BLaER1 (cell line): ENCODE measurements at regions not wholly inside any gene's neighbourhood (a gene's known extent, or its start where the extent isn't known, plus 50 kb on each side); places are given as distances from the start of the nearest gene placed in this dataset.
A peak's percentile ranks its signal among the peaks of the same experiment; 100 is the strongest.

Experiments used
- H3K27ac ChIP-seq: shearing (Covaris generic); formaldehyde crosslinking; 2 replicates; pipeline ENCODE4 v1.8.1; 2022
- H3K27me3 ChIP-seq: shearing (Covaris generic); formaldehyde crosslinking; 2 replicates; pipeline ENCODE4 v1.8.1; 2022
- H3K36me3 ChIP-seq: shearing (Covaris generic); formaldehyde crosslinking; 2 replicates; pipeline ENCODE4 v1.8.1; 2022
- H3K4me1 ChIP-seq: shearing (Covaris generic); formaldehyde crosslinking; 2 replicates; pipeline ENCODE4 v1.8.1; 2022
- H3K4me2 ChIP-seq: shearing (Covaris generic); formaldehyde crosslinking; 2 replicates; pipeline ENCODE4 v1.8.1; 2022
- H3K4me3 ChIP-seq: shearing (Covaris generic); formaldehyde crosslinking; 2 replicates; pipeline ENCODE4 v1.8.1; 2022
- H3K9ac ChIP-seq: shearing (Covaris generic); formaldehyde crosslinking; 2 replicates; pipeline ENCODE4 v1.8.1; 2022
- H3K9me3 ChIP-seq: shearing (Covaris generic); formaldehyde crosslinking; 2 replicates; pipeline ENCODE4 v1.8.1; 2022
- H4K20me1 ChIP-seq: shearing (Covaris generic); formaldehyde crosslinking; 2 replicates; pipeline ENCODE4 v1.8.1; 2022
- Cebpa-rat ChIP-seq: shearing (Covaris generic); IDR thresholded peaks from 2 replicates; pipeline ENCODE4 v1.8.1; 2022

- no peaks in the 10 kb centered on the region for H3K27me3 ChIP-seq
- H3K9ac ChIP-seq, result no peak overlapping the region
- H3K27ac ChIP-seq, result no peak overlapping the region
- H4K20me1 ChIP-seq, result no peaks in the 10 kb centered on the region
- no peaks in the 10 kb centered on the region for H3K9me3 ChIP-seq
- no peak for TF ChIP-seq Cebpa-rat
- H3K4me2 ChIP-seq, result no peak overlapping the region
- H3K4me3 ChIP-seq, result no peak overlapping the region
- H3K4me1 ChIP-seq, result no peaks in the 10 kb centered on the region; the same call in 1 of the 2 replicates
- H3K36me3 ChIP-seq, result peaks cover 11% of the 10 kb centered on the region; the same call in 1 of the 2 replicates
Measured at GRCh38 chr14:71532344-71532743, 399.9 kb upstream of the RGS6 start.

DNA sequence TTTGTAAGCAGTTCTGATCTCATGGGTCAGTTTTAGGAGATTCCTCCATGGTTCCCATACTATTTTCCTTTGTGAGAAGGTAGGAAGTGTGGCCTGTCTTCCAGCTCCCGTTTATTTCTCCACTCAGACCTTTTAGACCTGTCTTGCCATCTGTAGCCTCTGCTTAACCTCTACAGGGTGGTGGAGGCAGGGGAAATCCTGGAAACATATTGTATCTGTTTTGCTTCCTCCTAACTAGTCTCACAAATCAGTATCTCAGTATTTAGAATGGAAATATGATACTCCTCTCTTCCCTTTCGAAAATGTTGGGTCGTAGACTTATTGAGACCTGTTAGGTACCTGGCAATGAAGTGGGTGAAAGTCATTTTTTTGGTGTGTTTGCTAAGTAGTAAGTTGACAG lies 399.4 kb upstream of the RGS6 start:
- no peaks in the 10 kb centered on the region; the same call in 1 of the 2 replicates for H3K4me1 ChIP-seq
- TF ChIP-seq Cebpa-rat, result no peak
- H3K27ac ChIP-seq, result no peak overlapping the region
- H3K27me3 ChIP-seq, result no peaks in the 10 kb centered on the region
- H3K4me3 ChIP-seq, result no peak overlapping the region
- H3K4me2 ChIP-seq, result no peak overlapping the region
- H3K36me3 ChIP-seq, result peaks cover 11% of the 10 kb centered on the region; the same call in 1 of the 2 replicates
- H3K9me3 ChIP-seq, result no peaks in the 10 kb centered on the region
- H4K20me1 ChIP-seq, result no peaks in the 10 kb centered on the region
- no peak overlapping the region for H3K9ac ChIP-seq

- H3K9me3 ChIP-seq, result no peaks in the 10 kb centered on the region
- peaks cover 11% of the 10 kb centered on the region; the same call in 1 of the 2 replicates for H3K36me3 ChIP-seq
- H3K27ac ChIP-seq, result no peak overlapping the region
- no peaks in the 10 kb centered on the region for H4K20me1 ChIP-seq
- H3K27me3 ChIP-seq, result no peaks in the 10 kb centered on the region
- H3K9ac ChIP-seq, result no peak overlapping the region
- no peak overlapping the region for H3K4me3 ChIP-seq
- H3K4me1 ChIP-seq, result no peaks in the 10 kb centered on the region; the same call in 1 of the 2 replicates
- H3K4me2 ChIP-seq, result no peak overlapping the region
- no peak for TF ChIP-seq Cebpa-rat
Measured at GRCh38 chr14:71533390-71533789, 398.8 kb upstream of the RGS6 start.

DNA sequence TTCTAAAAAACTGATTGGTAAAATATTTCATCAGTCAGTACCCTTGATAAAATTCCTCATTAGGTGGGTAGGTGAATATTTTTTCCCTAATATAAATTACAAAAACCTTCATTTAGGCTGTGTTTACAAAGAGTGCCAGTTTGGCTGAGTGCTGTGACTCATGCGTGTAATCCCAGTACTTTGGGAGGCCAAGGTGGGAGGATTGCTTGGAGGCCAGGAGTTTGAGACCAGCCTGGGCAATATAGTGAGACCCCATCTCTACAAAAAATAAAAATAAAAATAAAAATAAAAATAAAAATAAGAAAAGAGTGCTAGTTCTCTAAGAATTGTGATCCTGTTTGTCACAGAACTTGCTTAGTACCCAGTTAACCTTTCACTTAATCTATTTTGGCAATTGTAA lies 398.4 kb upstream of the RGS6 start:
- Histone ChIP-seq H3K4me1 (peaks cover 2% of the 10 kb centered on the region), H3K36me3 (peaks cover 11% of the 10 kb centered on the region; the same call in 1 of the 2 replicates), H4K20me1 (no peaks in the 10 kb centered on the region), H3K27ac (no peak overlapping the region), H3K4me2 (no peak overlapping the region), H3K9me3 (no peaks in the 10 kb centered on the region), H3K4me3 (no peak overlapping the region), H3K27me3 (no peaks in the 10 kb centered on the region), H3K9ac (no peak overlapping the region)
- TF ChIP-seq Cebpa-rat, result no peak

GRCh38 chr14:71534506-71534905 lies 397.7 kb upstream of the RGS6 start:
- H3K36me3 ChIP-seq, result peaks cover 10% of the 10 kb centered on the region; the same call in 1 of the 2 replicates
- no peak for TF ChIP-seq Cebpa-rat
- H3K9me3 ChIP-seq, result no peaks in the 10 kb centered on the region
- peaks cover 9% of the 10 kb centered on the region for H3K4me1 ChIP-seq
- no peak overlapping the region for H3K9ac ChIP-seq
- H3K4me3 ChIP-seq, result no peak overlapping the region
- H3K27ac ChIP-seq, result no peak overlapping the region
- no peaks in the 10 kb centered on the region for H3K27me3 ChIP-seq
- H4K20me1 ChIP-seq, result no peaks in the 10 kb centered on the region
- no peak overlapping the region for H3K4me2 ChIP-seq

DNA sequence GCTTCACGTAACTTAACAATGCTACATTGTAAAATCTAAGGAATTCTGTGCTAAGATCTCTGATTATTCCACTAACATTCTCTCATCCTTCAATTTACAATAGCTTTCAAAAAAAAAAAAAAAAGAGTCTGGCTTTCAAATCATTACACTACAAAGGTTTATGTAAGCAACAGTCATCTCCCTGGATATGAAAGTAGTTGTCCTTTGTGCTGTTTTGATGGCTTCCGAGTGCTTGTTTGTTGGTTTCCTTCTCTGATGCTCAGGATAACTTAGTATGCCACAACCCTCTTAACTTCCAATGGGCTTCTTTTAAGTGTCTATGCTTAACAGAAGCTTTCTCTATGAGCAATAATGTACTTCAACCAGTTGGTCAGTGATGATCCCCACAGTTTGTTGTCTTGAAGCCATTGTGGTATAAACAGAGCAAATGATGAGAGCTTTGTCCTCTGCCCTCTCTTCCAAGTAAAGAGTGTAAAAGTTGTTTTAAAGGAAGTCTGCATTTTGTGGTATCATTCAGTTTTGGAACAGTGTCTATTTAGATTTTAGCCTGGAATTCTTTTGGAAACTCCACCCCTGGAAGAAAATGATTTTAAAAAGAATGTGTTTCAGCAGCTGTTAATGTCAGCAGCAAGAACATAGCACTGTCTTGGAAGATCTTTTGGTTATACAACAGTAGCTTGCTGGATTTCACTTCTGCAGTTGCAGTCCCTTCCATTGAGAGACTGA lies 396.1 kb upstream of the RGS6 start:
- H3K4me2 ChIP-seq, result no peak overlapping the region

GRCh38 chr14:71536927-71537772 lies 395.1 kb upstream of the RGS6 start:
- Histone ChIP-seq H3K27ac (no peak overlapping the region), H3K36me3 (no peaks in the 10 kb centered on the region), H3K9me3 (no peaks in the 10 kb centered on the region), H3K4me1 (peaks cover 36% of the 10 kb centered on the region), H3K27me3 (no peaks in the 10 kb centered on the region), H3K4me2 (no peak overlapping the region), H3K4me3 (no peak overlapping the region), H3K9ac (no peak overlapping the region), H4K20me1 (no peaks in the 10 kb centered on the region)
- TF ChIP-seq Cebpa-rat, result no peak

More for the DNA sequence above, 396.1 kb upstream of the RGS6 start:
- H3K9ac ChIP-seq, result no peak overlapping the region
- peaks cover 26% of the 10 kb centered on the region for H3K4me1 ChIP-seq
- no peak overlapping the region for H3K4me3 ChIP-seq
- TF ChIP-seq Cebpa-rat, result no peak
- no peaks in the 10 kb centered on the region for H3K9me3 ChIP-seq
- no peaks in the 10 kb centered on the region for H4K20me1 ChIP-seq
- H3K36me3 ChIP-seq, result peaks cover 5% of the 10 kb centered on the region; the same call in 1 of the 2 replicates
- H3K27ac ChIP-seq, result no peak overlapping the region
- no peaks in the 10 kb centered on the region for H3K27me3 ChIP-seq

DNA sequence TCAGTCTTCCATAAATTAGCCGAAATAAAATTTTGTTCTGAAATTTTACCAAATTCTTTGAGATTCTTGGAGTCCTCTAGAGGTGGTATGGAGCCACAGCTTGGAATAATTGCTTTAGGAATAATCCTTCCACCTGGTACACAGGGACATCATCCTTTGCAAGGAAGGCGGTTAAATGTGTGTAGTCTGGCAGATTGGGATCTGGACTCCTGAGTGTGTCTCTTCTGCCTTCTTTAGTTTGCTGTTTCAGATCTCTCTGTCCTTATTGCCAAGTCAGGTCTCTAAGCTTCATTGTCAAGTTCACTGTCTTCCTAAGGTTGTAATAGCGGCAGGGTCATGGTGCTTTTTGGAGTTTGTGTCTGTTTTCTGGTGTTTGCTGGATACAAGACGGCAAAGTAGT lies 393.9 kb upstream of the RGS6 start:
- Histone ChIP-seq H3K4me3 (no peak overlapping the region), H3K27ac (no peak overlapping the region), H3K27me3 (no peaks in the 10 kb centered on the region), H3K36me3 (no peaks in the 10 kb centered on the region), H3K9ac (no peak overlapping the region), H3K9me3 (no peaks in the 10 kb centered on the region), H3K4me1 (peaks cover 36% of the 10 kb centered on the region), H3K4me2 (no peak overlapping the region), H4K20me1 (no peaks in the 10 kb centered on the region)
- TF ChIP-seq Cebpa-rat, result no peak

GRCh38 chr14:71538938-71539649 lies 393.1 kb upstream of the RGS6 start:
- Histone ChIP-seq H3K27ac (no peak overlapping the region; the same call in 1 of the 2 replicates), H3K4me3 (no peak overlapping the region), H3K9ac (no peak overlapping the region), H3K9me3 (no peaks in the 10 kb centered on the region), H3K27me3 (no peaks in the 10 kb centered on the region), H4K20me1 (no peaks in the 10 kb centered on the region), H3K4me2 (peak overlapping the region; percentile 85), H3K36me3 (no peaks in the 10 kb centered on the region), H3K4me1 (peaks cover 36% of the 10 kb centered on the region)
- TF ChIP-seq Cebpa-rat, result no peak
